T-helper 9 cell (primary cell): ENCODE measurements at regions not wholly inside any gene's neighbourhood (a gene's known extent, or its start where the extent isn't known, plus 50 kb on each side); places are given as distances from the start of the nearest gene placed in this dataset.
"Not testable (repeated sequence)": the region's sequence is repeated elsewhere in the genome, so short reads cannot be mapped to it uniquely, and the experiment has no call there.

ENCODE experiments used
- DNase-seq: peaks from one replicate; pipeline ENCODE4 v3.0.0-alpha.2; 2020

- DNase-seq: no peak
Measured at GRCh38 chr9:15032860-15033259, 122.6 kb upstream of the FREM1 start.

DNA sequence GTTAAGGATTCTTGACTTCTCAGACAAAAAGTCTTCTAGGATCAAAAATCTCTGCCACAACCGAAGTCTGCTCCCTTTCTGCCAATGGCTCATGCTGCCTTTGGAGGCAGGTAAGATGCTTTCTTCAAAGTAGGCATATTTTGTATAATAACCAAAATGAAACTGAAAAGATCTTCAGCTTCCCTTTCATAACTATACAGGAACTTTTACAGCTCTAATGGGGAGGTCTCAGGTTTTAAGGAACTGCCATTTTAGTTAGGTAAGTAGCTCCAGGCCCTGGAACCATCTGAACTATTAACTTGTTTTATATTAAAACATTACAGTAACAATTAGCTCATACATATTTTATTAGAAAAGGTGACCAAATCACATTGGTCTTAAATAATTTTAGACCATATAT, 110.9 kb upstream of the FREM1 start:
- DNase-seq: no peak

DNA sequence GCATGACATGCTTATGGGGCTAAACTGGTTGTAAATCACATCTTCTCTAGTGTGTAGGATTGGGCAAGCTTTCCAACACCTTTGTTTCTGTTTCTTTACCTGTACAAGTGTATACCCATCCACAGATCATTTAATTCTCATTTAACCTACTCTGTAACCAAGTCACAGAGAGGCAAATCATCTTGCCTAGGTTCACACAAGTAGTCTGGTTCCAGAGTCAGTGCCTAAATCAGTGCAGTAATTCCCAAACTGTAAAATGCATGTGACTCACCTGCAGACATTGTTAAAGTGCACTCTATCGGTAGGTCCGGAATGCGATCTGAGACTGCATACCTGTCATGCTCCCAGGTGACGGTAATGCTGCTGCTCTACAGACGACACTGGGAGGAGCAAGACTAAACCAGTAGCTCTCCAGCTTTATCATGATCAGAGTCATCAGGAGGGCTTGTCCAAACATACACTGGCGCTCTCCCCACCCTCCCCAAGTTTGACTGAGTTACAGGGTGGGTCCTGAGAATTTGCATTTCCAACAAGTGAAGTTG, 107.9 kb upstream of the FREM1 start:
- DNase-seq: no peak

DNA sequence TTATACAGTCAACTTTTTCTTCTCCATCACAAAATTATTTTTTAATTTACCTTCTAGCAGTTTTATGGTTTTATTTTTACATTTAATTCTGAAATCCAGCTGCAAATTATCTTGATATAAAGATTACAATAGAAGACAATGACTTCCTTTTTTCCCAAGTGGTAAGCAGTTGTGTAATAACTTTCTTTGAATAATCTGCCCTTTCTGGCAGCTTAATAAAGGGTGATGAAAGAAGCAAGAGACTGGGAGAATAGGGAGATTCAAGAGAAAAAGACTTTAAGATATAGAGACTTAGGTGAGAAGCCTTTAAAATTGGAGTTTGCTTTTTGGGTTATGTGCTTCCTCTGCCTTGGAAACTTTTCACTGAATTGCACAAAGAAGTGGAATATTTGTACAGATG, 100.4 kb upstream of the FREM1 start:
- DNase-seq: no peak

GRCh38 chr9:15007698-15008097, 97.5 kb upstream of the FREM1 start:
- no peak for DNase-seq

- no peak for DNase-seq
Measured at GRCh38 chr9:14994738-14995137, 84.5 kb upstream of the FREM1 start.

GRCh38 chr9:14993901-14994554, 83.8 kb upstream of the FREM1 start:
- no peak for DNase-seq

GRCh38 chr9:14993061-14993800, 83.0 kb upstream of the FREM1 start:
- peak; percentile 22 for DNase-seq

GRCh38 chr9:14992516-14992915, 82.3 kb upstream of the FREM1 start:
- no peak for DNase-seq

GRCh38 chr9:14992081-14992480, 81.9 kb upstream of the FREM1 start:
- DNase-seq: no peak

- DNase-seq: not testable (repeated sequence)
Measured at GRCh38 chr9:14990647-14991046, 80.4 kb upstream of the FREM1 start.

DNA sequence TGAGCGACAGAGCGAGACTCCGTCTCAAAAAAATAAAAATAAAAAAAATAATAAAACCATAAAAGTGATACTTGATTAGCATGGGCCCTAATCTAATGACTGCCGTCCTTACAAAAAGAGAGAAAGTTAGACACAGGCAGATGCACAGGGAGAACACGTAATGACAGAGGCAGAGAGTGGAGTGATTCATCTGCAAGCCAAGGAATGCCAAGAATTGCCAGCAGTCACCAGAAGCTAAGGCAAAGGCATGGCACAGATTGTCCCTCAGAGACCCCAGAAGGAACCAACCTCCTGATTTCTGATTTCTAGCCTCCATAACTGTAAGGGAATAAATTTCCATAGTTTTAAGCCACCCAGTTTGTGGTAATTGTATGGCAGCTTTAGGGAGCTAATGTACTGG, 79.6 kb upstream of the FREM1 start:
- no peak for DNase-seq

DNA sequence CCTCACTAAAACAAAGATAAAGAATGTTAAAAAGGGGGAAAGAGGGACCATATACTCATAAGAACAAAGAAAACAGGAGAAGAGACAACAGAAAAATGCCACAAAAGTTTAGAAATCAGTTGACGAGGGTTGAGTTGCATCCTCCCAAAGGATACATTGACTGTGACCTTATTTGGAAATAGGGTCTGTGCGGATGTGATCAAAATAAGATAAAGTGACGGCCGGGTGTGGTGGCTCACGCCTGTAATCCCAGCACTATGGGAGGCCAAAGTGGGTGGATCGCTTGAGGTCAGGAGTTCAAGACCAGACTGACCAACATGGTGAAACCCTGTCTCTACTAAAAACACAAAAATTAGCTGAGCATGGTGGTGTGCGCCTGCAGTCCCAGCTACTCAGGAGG, 79.1 kb upstream of the FREM1 start:
- not testable (repeated sequence) for DNase-seq

DNA sequence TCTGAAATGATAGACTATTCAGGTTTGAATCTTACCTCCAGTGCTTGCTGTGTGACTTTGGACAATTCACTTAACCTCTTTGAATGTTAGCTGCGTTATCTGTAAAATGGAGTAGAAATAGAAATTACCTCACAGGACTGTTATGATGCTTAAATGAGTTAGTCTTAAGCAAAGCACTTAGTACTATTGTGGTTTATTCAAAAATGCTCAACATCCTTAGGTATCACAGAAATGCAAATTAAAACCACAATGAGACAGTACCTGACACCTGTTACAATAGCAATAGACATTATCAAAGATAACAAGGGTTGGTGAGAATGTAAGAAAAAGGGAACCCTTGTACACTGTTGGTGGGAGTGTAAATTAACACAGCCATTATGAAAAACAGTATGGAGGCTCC, 77.6 kb upstream of the FREM1 start:
- DNase-seq: no peak

DNA sequence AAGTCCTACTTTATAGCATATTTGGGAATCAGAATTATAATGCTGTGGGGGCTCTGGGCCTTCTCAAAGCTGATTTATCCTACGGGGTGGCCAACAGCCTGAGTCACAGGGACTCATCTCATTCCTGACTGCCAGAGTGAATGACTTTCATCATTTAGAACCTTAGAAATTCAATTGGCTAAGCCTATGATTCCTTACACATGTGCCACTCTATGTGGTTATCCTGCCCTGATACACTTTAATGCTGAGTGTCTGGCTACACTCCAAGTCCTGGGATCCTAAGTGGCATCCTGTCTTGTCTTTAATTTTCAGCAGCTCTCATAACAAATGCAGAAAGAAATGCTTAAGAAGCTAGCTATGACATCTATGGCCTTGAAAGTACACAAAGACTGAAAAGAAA, 75.2 kb upstream of the FREM1 start:
- no peak for DNase-seq

GRCh38 chr9:14983599-14983998, 73.4 kb upstream of the FREM1 start:
- no peak for DNase-seq

DNA sequence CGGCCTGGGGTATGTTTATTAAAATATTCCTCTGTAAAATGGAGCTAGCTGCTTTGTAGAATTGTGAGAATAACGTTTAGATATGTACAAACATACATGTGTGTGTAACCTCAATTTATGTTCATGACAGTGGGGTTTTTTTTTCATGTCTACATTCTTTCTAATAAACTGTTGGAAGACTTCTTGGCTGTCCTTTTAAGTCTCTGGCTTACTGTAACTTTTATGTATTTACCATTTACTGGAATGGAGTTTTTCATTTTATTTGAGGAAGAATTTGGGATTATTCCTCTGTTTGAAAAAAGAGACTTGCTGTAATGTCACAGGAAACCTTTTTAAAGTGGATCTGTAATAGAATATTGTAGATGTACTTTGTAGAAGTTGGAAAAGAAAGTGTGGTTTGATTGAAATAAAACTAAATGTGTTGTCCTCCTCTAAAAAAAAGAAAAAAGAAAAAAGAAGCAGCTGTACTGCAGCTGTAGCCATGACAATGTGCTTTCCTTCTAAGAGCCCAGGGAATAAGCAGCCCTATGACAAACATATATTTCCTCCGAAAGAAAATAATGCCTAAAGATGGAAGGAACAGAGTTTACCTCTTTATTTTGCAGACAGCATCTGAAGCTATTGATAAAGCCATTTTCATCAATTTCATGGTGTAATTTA, 71.2 kb upstream of the FREM1 start:
- DNase-seq: no peak

GRCh38 chr9:14978022-14979000, 68.1 kb upstream of the FREM1 start:
- no peak for DNase-seq

GRCh38 chr9:14967450-14968321, 57.5 kb upstream of the FREM1 start:
- no peak for DNase-seq

GRCh38 chr9:14962193-14962882, 52.1 kb upstream of the FREM1 start:
- DNase-seq: no peak
